OCI-LY3 (cell line): ENCODE measurements at regions not wholly inside any gene's neighbourhood (a gene's known extent, or its start where the extent isn't known, plus 50 kb on each side); places are given as distances from the start of the nearest gene placed in this dataset.

ENCODE experiments used
- H2AFZ ChIP-seq: fragments of 200-600, 300-600 bp; shearing (Covaris generic); 2 replicates; pipeline ENCODE4 v1.6.0; 2014; ENCODE audit warnings: antibody characterized with exemption, low read depth, low read length
- H3K27ac ChIP-seq: fragments of 200-600, 300-600 bp; sonication (generic); 2 replicates; pipeline ENCODE4 v1.5.1; 2014; ENCODE audit warnings: mild to moderate bottlenecking, low read length, moderate library complexity, mixed read lengths
- H3K27me3 ChIP-seq: fragments of 200-600, 300-600 bp; sonication (generic); 2 replicates; pipeline ENCODE4 v1.6.1; 2014; ENCODE audit warnings: low read depth, low read length, mixed read lengths
- H3K36me3 ChIP-seq: fragments of 200-600, 300-600 bp; sonication (generic); replicated peaks from 2 replicates; pipeline ENCODE3; 2014; ENCODE audit warnings: low read depth, low read length, mixed read lengths
- H3K4me1 ChIP-seq: fragments of 300-600, 200-600 bp; sonication (generic); 2 replicates; pipeline ENCODE4 v1.6.1; 2014; ENCODE audit warnings: low read length, mixed read lengths
- H3K4me2 ChIP-seq: fragments of 200-600, 300-600 bp; sonication (generic); 2 replicates; pipeline ENCODE4 v1.6.1; 2014; ENCODE audit warnings: low read length, mixed read lengths
- H3K4me3 ChIP-seq: fragments of 300-600, 200-600 bp; sonication (generic); 2 replicates; pipeline ENCODE4 v1.5.1; 2014; ENCODE audit warnings: antibody characterized with exemption, mild to moderate bottlenecking, low read length, moderate library complexity
- H3K79me2 ChIP-seq: fragments of 300-600, 200-600 bp; shearing (Covaris generic); 2 replicates; pipeline ENCODE4 v1.6.1; 2014; ENCODE audit warnings: mild to moderate bottlenecking, low read length, mixed read lengths
- H3K9ac ChIP-seq: fragments of 300-600, 200-600 bp; shearing (Covaris generic); 2 replicates; pipeline ENCODE4 v1.6.0; 2014; ENCODE audit warnings: mild to moderate bottlenecking, low read length, moderate library complexity
- H3K9me3 ChIP-seq: fragments of 200-600, 300-600 bp; shearing (Covaris generic); 2 replicates; pipeline ENCODE4 v1.6.1; 2014; ENCODE audit warnings: low read length, mixed read lengths; ENCODE audit not compliant: insufficient read depth
- H4K20me1 ChIP-seq: fragments of 200-600, 300-600 bp; sonication (generic); 2 replicates; pipeline ENCODE4 v1.6.1; 2016; ENCODE audit warnings: low read length, mixed read lengths; ENCODE audit not compliant: insufficient read depth
- CTCF ChIP-seq: fragments of 200-600, 300-600 bp; sonication (generic); IDR thresholded peaks from 2 replicates; pipeline ENCODE4 v1.5.1; 2014; ENCODE audit warnings: antibody characterized with exemption, low read length, low read depth
- EZH2phosphoT487 ChIP-seq: fragments of 200-600 bp; shearing (Covaris generic); IDR thresholded peaks from 2 replicates; pipeline ENCODE4 v1.6.1; 2018; ENCODE audit warnings: antibody characterized with exemption, mixed run types, low read depth

- Histone ChIP-seq H4K20me1 (no peaks in the 10 kb centered on the region), H3K9ac (no peak overlapping the region), H3K79me2 (no peaks in the 10 kb centered on the region), H3K9me3 (no peaks in the 10 kb centered on the region), H3K27ac (no peak overlapping the region), H3K4me2 (no peak overlapping the region), H3K36me3 (no peaks in the 10 kb centered on the region), H3K4me1 (no peaks in the 10 kb centered on the region), H3K4me3 (no peak overlapping the region), H2AFZ (no peak overlapping the region), H3K27me3 (no peaks in the 10 kb centered on the region)
- TF ChIP-seq CTCF: no peak
- TF ChIP-seq EZH2phosphoT487: no peak
Measured at GRCh38 chr18:7390731-7391492, 160.0 kb downstream of the LRRC30 start.

GRCh38 chr18:7393080-7393479 lies 162.2 kb downstream of the LRRC30 start:
- Histone ChIP-seq H3K4me1 (no peaks in the 10 kb centered on the region), H3K9me3 (no peaks in the 10 kb centered on the region), H2AFZ (no peak overlapping the region), H3K79me2 (no peaks in the 10 kb centered on the region), H3K4me3 (no peak overlapping the region), H3K36me3 (no peaks in the 10 kb centered on the region), H4K20me1 (no peaks in the 10 kb centered on the region), H3K4me2 (no peak overlapping the region), H3K27me3 (no peaks in the 10 kb centered on the region), H3K27ac (no peak overlapping the region), H3K9ac (no peak overlapping the region)
- TF ChIP-seq CTCF (no peak), EZH2phosphoT487 (no peak)

- Histone ChIP-seq H3K4me2 (no peak overlapping the region), H2AFZ (no peak overlapping the region), H4K20me1 (no peaks in the 10 kb centered on the region), H3K4me3 (no peak overlapping the region), H3K27ac (no peak overlapping the region), H3K79me2 (no peaks in the 10 kb centered on the region), H3K27me3 (no peaks in the 10 kb centered on the region), H3K9ac (no peak overlapping the region), H3K9me3 (no peaks in the 10 kb centered on the region), H3K36me3 (no peaks in the 10 kb centered on the region), H3K4me1 (no peaks in the 10 kb centered on the region)
- TF ChIP-seq EZH2phosphoT487 (no peak), CTCF (no peak)
Measured at GRCh38 chr18:7394050-7394659, 163.3 kb downstream of the LRRC30 start.

- H3K4me3 ChIP-seq: no peak overlapping the region
- H2AFZ ChIP-seq: no peak overlapping the region
- no peaks in the 10 kb centered on the region for H3K4me1 ChIP-seq
- H3K9me3 ChIP-seq: no peaks in the 10 kb centered on the region
- H3K9ac ChIP-seq: no peak overlapping the region
- H3K36me3 ChIP-seq: no peaks in the 10 kb centered on the region
- no peaks in the 10 kb centered on the region for H3K27me3 ChIP-seq
- H4K20me1 ChIP-seq: no peaks in the 10 kb centered on the region
- no peaks in the 10 kb centered on the region for H3K79me2 ChIP-seq
- H3K27ac ChIP-seq: no peak overlapping the region
- H3K4me2 ChIP-seq: no peak overlapping the region
- TF ChIP-seq EZH2phosphoT487 (no peak), CTCF (no peak)
Measured at GRCh38 chr18:7395566-7395965, 164.7 kb downstream of the LRRC30 start.
